HS-27A (cell line): ENCODE measurements at regions not wholly inside any gene's neighbourhood (a gene's known extent, or its start where the extent isn't known, plus 50 kb on each side); places are given as distances from the start of the nearest gene placed in this dataset.
"Not testable (repeated sequence)": the region's sequence is repeated elsewhere in the genome, so short reads cannot be mapped to it uniquely, and the experiment has no call there.

Experiments used
- DNase-seq: peaks from one replicate; pipeline ENCODE4 v3.0.0-alpha.2; 2012; ENCODE audit warnings: low read depth, missing footprints

DNA sequence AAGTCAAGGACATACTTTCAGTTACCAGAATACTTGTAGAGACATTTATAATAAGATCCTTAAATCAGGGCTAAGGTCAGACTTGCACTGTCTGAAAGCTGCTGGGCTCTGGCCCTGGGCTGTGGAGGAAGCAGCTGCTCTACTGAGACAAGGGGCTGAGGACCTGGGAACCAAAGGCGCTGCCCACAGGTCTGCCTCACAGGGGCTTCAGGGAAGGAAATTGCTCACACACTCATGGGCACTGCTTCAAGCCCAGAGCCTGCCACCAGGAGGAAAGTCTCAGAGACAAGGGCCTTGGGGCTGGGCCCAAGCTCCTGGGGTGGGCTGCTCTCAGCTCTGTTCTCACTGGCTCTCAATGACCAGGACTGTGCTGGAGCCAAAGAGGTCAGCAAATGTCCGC, 614.1 kb downstream of the RPIA start:
- not testable (repeated sequence) for DNase-seq

DNA sequence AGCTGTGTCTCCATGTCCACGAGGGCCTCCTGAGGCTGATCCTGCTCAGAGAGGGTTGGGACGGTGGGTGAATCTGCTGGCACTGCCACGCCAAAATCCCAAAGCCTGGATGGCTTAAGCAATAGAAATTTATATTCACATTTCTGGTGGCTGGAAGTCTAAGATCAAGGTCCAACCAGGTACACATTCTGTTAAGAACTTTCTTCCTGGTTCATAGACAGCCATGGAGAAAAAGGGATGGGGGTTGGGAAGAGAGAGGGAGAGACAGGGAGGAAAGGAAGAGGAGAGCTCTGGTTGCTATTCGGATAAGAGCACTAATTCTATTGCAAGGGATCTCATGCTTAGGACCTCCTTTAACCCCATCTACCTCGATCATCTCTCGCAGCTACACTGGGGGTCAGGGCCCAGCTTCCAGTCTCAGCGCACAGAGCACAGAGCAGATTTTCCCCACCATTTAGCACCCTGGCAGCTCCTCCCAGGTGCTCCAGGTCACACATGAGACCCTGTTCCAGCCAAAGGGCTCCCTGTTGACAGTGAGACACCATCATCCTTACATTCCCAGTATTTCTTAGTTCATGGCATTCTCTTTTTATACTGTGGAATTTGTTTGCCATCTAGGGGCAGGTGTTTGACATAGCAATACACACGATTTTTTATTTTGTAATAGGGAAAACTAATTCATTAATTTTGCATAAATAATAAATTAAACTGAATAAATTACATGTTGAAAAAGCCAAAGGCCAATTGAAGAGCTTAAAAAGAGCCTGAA, 615.6 kb downstream of the RPIA start:
- DNase-seq, result not testable (repeated sequence)

DNA sequence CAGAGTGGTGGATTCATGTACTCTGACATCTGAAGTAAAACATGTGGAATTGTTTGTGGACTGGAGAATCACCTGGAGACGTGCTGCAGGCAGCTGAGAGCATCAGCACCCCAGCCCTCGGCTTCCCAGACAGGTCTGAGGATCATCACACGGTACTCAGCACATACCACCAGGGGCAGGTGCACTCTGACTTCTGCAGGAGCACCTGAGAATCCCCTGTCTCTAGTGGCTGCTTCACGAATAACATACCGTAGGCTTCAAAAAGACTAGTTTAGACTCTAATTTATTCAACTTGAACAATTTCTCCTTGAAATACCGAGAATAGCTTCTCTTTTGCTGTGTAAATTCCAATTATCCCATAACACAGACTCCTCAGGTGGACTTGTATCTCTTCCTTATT, 627.5 kb downstream of the RPIA start:
- not testable (repeated sequence) for DNase-seq

- not testable (repeated sequence) for DNase-seq
Observed at GRCh38 chr2:89325894-89326293, 634.4 kb downstream of the RPIA start.

GRCh38 chr2:89326455-89326854, 635.0 kb downstream of the RPIA start:
- DNase-seq, result not testable (repeated sequence)

GRCh38 chr2:89328790-89329189, 637.3 kb downstream of the RPIA start:
- DNase-seq, result not testable (repeated sequence)
